GM23338 (cell line): ENCODE measurements at regions not wholly inside any gene's neighbourhood (a gene's known extent, or its start where the extent isn't known, plus 50 kb on each side); places are given as distances from the start of the nearest gene placed in this dataset.

Experiments
- ATAC-seq: fragments of 200-7000 bp; cut with Tn5 transposase; 3 replicates; pipeline ENCODE4 v1.9.1; 2020
- DNase-seq: peaks from one replicate; pipeline ENCODE4 v3.0.0-alpha.2; 2015; ENCODE audit warnings: low spot score
- H2AFZ ChIP-seq: fragments of 200-600 bp; sonication (generic); 2 replicates; pipeline ENCODE4 v1.8.0; 2016; ENCODE audit warnings: antibody characterized with exemption, mild to moderate bottlenecking, moderate library complexity
- H3F3A ChIP-seq: fragments of 200-600 bp; sonication (generic); replicated peaks from 2 replicates; pipeline ENCODE4 v1.8.0; 2017; ENCODE audit warnings: antibody characterized with exemption, mixed run types, low read depth
- H3K27ac ChIP-seq: fragments of 200-600 bp; sonication (generic); 2 replicates; pipeline ENCODE4 v1.6.1; 2016; ENCODE audit warnings: low read depth
- H3K27me3 ChIP-seq: fragments of 200-600 bp; sonication (generic); 2 replicates; pipeline ENCODE4 v1.8.0; 2016; ENCODE audit warnings: mild to moderate bottlenecking, mixed run types, moderate library complexity; ENCODE audit not compliant: insufficient read depth
- H3K36me3 ChIP-seq: fragments of 200-600 bp; sonication (generic); 2 replicates; pipeline ENCODE4 v1.8.0; 2016; ENCODE audit warnings: mild to moderate bottlenecking; ENCODE audit not compliant: insufficient read depth
- H3K4me1 ChIP-seq: fragments of 200-600 bp; sonication (generic); 2 replicates; pipeline ENCODE4 v1.8.0; 2016; ENCODE audit warnings: mild to moderate bottlenecking, moderate library complexity; ENCODE audit not compliant: insufficient read depth
- H3K4me2 ChIP-seq: fragments of 200-600 bp; sonication (generic); 2 replicates; pipeline ENCODE4 v1.7.1; 2017; ENCODE audit warnings: mixed run types
- H3K4me3 ChIP-seq: fragments of 200-600 bp; sonication (generic); 2 replicates; pipeline ENCODE4 v1.6.1; 2016; ENCODE audit warnings: mixed run types
- H3K79me2 ChIP-seq: fragments of 200-600 bp; sonication (generic); replicated peaks from 2 replicates; pipeline ENCODE4 v1.8.0; 2017; ENCODE audit warnings: mild to moderate bottlenecking; ENCODE audit not compliant: insufficient read depth
- H3K9me2 ChIP-seq: fragments of 200-600 bp; sonication (generic); 2 replicates; pipeline ENCODE4 v1.8.0; 2017; ENCODE audit not compliant: insufficient read depth
- H4K20me1 ChIP-seq: fragments of 200-600 bp; sonication (generic); replicated peaks from 2 replicates; pipeline ENCODE4 v1.8.0; 2017; ENCODE audit warnings: mild to moderate bottlenecking; ENCODE audit not compliant: insufficient read depth
- H3K27ac Mint-ChIP-seq: 2 replicates; pipeline ENCODE4 v1.8.0; 2020; ENCODE audit warnings: inconsistent platforms, mild to moderate bottlenecking, moderate library complexity, mixed read lengths
- H3K27me3 Mint-ChIP-seq: 3 replicates; pipeline ENCODE4 v1.8.0; 2022; ENCODE audit warnings: low read depth, mild to moderate bottlenecking, moderate library complexity, mixed read lengths, inconsistent platforms; ENCODE audit not compliant: insufficient read depth, poor library complexity
- H3K36me3 Mint-ChIP-seq: 3 replicates; pipeline ENCODE4 v1.8.0; 2021; ENCODE audit warnings: low read depth, mild to moderate bottlenecking, inconsistent platforms, moderate library complexity, mixed read lengths
- H3K4me1 Mint-ChIP-seq: 3 replicates; pipeline ENCODE4 v1.8.0; 2020; ENCODE audit warnings: mild to moderate bottlenecking, inconsistent platforms, mixed read lengths
- H3K4me3 Mint-ChIP-seq: 3 replicates; pipeline ENCODE4 v1.8.0; 2021; ENCODE audit warnings: moderate library complexity, mild to moderate bottlenecking, inconsistent platforms, mixed read lengths
- H3K9me3 Mint-ChIP-seq: 3 replicates; pipeline ENCODE4 v1.8.0; 2020; ENCODE audit warnings: moderate library complexity, mild to moderate bottlenecking, inconsistent platforms, mixed read lengths
- CREB1 ChIP-seq: fragments of 250-450 bp; sonication (Bioruptor Pico); IDR thresholded peaks from 2 replicates; pipeline ENCODE4 v1.5.0; 2020; ENCODE audit warnings: low read depth, mild to moderate bottlenecking, moderate library complexity
- CTCF ChIP-seq, 2 experiments: fragments of 200-600 bp in 1 of 2; sonication (generic) in 1 of 2; conservative IDR thresholded peaks; 2 replicates each; pipeline versions ENCODE4 v1.5.1 to v1.6.1; 2016 to 2017; ENCODE audit warnings: antibody characterized with exemption in 2 of 2, low read depth in 2 of 2, mild to moderate bottlenecking in 2 of 2, moderate library complexity in 1 of 2
- ETS1 ChIP-seq: IDR thresholded peaks from 2 replicates; pipeline ENCODE4 v1.6.1; 2016; ENCODE audit warnings: antibody characterized with exemption
- EZH2 ChIP-seq: fragments of 200-600 bp; sonication (generic); IDR thresholded peaks from one replicate; pipeline ENCODE4 v1.8.0; 2017; ENCODE audit warnings: antibody characterized with exemption, mild to moderate bottlenecking, low read depth; ENCODE audit not compliant: unreplicated experiment
- EZH2phosphoT487 ChIP-seq: fragments of 200-600 bp; sonication (generic); IDR thresholded peaks from one replicate; pipeline ENCODE4 v1.8.1; 2018; ENCODE audit warnings: antibody characterized with exemption; ENCODE audit not compliant: unreplicated experiment
- JUNB ChIP-seq: IDR thresholded peaks from one replicate; pipeline ENCODE4 v1.6.1; 2016; ENCODE audit warnings: antibody characterized with exemption; ENCODE audit not compliant: unreplicated experiment
- NANOG ChIP-seq: IDR thresholded peaks from 2 replicates; pipeline ENCODE4 v1.6.1; 2016; ENCODE audit warnings: antibody characterized with exemption, borderline replicate concordance
- POLR2AphosphoS5 ChIP-seq: IDR thresholded peaks from 2 replicates; pipeline ENCODE4 v1.6.1; 2016; ENCODE audit warnings: antibody characterized with exemption, low read depth
- REST ChIP-seq: IDR thresholded peaks from one replicate; pipeline ENCODE4 v1.6.1; 2018; ENCODE audit warnings: antibody characterized with exemption; ENCODE audit not compliant: unreplicated experiment
- STAT1 ChIP-seq: IDR thresholded peaks from one replicate; pipeline ENCODE4 v1.6.1; 2016; ENCODE audit warnings: antibody characterized with exemption; ENCODE audit not compliant: unreplicated experiment
- ZNF114 ChIP-seq: fragments of 250-450 bp; sonication (Bioruptor Pico); IDR thresholded peaks from 2 replicates; pipeline ENCODE4 v1.5.0; 2020; ENCODE audit warnings: mild to moderate bottlenecking, moderate library complexity
- ZNF331 ChIP-seq: fragments of 250-450 bp; sonication (Bioruptor Pico); IDR thresholded peaks from 2 replicates; pipeline ENCODE4 v1.5.0; 2020; ENCODE audit warnings: low read depth, mild to moderate bottlenecking, moderate library complexity

- Mint-ChIP-seq H3K9me3 (no peaks in the 10 kb centered on the region; the same call in 2 of the 3 replicates), H3K27me3 (no peaks in the 10 kb centered on the region), H3K36me3 (no peaks in the 10 kb centered on the region), H3K27ac (no peak overlapping the region), H3K4me3 (no peak overlapping the region), H3K4me1 (peaks cover 5% of the 10 kb centered on the region; the same call in 2 of the 3 replicates)
- Histone ChIP-seq H3K9me2 (no peaks in the 10 kb centered on the region), H3K27ac (no peak overlapping the region), H3K4me1 (peaks cover 7% of the 10 kb centered on the region; the same call in 1 of the 2 replicates), H3K79me2 (no peaks in the 10 kb centered on the region), H3K27me3 (no peaks in the 10 kb centered on the region), H3K4me2 (no peak overlapping the region), H2AFZ (no peak overlapping the region), H4K20me1 (no peaks in the 10 kb centered on the region), H3K4me3 (no peak overlapping the region), H3K36me3 (no peaks in the 10 kb centered on the region), H3F3A (no peaks in the 10 kb centered on the region)
- TF ChIP-seq EZH2 (no peak), NANOG (no peak), EZH2phosphoT487 (no peak), POLR2AphosphoS5 (no peak), ZNF114 (no peak), JUNB (no peak), REST (no peak), CTCF (conservative IDR thresholded peaks at IDR 0.05; ENCODE audit: low read depth in 2 of 2) (no peak), ZNF331 (no peak), STAT1 (no peak), CREB1 (no peak)
- ATAC-seq (no peak), DNase-seq (no peak)
Measured at GRCh38 chr15:72983801-72984545, 68.3 kb upstream of the NEO1 start.

- Mint-ChIP-seq H3K27ac (no peak overlapping the region), H3K36me3 (no peaks in the 10 kb centered on the region), H3K27me3 (no peaks in the 10 kb centered on the region), H3K9me3 (no peaks in the 10 kb centered on the region; the same call in 2 of the 3 replicates), H3K4me3 (no peak overlapping the region), H3K4me1 (peaks cover 5% of the 10 kb centered on the region; the same call in 2 of the 3 replicates)
- Histone ChIP-seq H3K4me3 (no peak overlapping the region), H3K36me3 (no peaks in the 10 kb centered on the region), H2AFZ (no peak overlapping the region), H4K20me1 (no peaks in the 10 kb centered on the region), H3K27me3 (no peaks in the 10 kb centered on the region), H3K4me2 (no peak overlapping the region), H3K4me1 (peaks cover 7% of the 10 kb centered on the region; the same call in 1 of the 2 replicates), H3K79me2 (no peaks in the 10 kb centered on the region), H3F3A (no peaks in the 10 kb centered on the region), H3K27ac (no peak overlapping the region), H3K9me2 (no peaks in the 10 kb centered on the region)
- no peak for DNase-seq
- ATAC-seq = no peak
- TF ChIP-seq ZNF331 (no peak), CTCF (conservative IDR thresholded peaks at IDR 0.05; ENCODE audit: low read depth in 2 of 2) (no peak), EZH2phosphoT487 (no peak), ETS1 (no peak), JUNB (no peak), NANOG (no peak), EZH2 (no peak), POLR2AphosphoS5 (no peak)
Measured at GRCh38 chr15:72982714-72983113, 69.5 kb upstream of the NEO1 start.
